GM12892 (cell line): ENCODE measurements at regions not wholly inside any gene's neighbourhood (a gene's known extent, or its start where the extent isn't known, plus 50 kb on each side); places are given as distances from the start of the nearest gene placed in this dataset.

ENCODE experiments used
- POLR2A ChIP-seq: IDR thresholded peaks from 2 replicates; pipeline ENCODE4 v1.6.1; 2011; ENCODE audit warnings: low read depth, low read length, control low read depth
- POLR2AphosphoS5 ChIP-seq: IDR thresholded peaks from 2 replicates; pipeline ENCODE4 v1.6.1; 2011; ENCODE audit warnings: low read depth, low read length, control low read depth

GRCh38 chr2:239856620-239857285 lies 168.4 kb downstream of the NDUFA10 start:
- TF ChIP-seq POLR2A, result no peak
- no peak for TF ChIP-seq POLR2AphosphoS5
